Motor neuron (in vitro differentiated cells): ENCODE measurements at regions not wholly inside any gene's neighbourhood (a gene's known extent, or its start where the extent isn't known, plus 50 kb on each side); places are given as distances from the start of the nearest gene placed in this dataset.

ENCODE experiments used
- ATAC-seq, 8 experiments: fragments of 200-7000 bp; cut with Tn5 transposase; replicated peaks in 6 of 8; 2 replicates each; pipeline ENCODE4 v1.8.0; 2021; ENCODE audit warnings: mild to moderate bottlenecking in 8 of 8, moderate library complexity in 8 of 8
- H3K27ac ChIP-seq, 2 donors: fragments of 250-450 bp; sonication (Bioruptor Pico); 2 replicates each; pipeline ENCODE4 v1.9.0; 2021; ENCODE audit warnings: antibody characterized with exemption in 2 of 2, mild to moderate bottlenecking in 2 of 2, moderate library complexity in 1 of 2
- H3K4me1 ChIP-seq, 2 donors: fragments of 250-450 bp; sonication (Bioruptor Pico); replicated peaks in 1 of 2; 2 replicates each; pipeline ENCODE4 v1.6.1; 2021; ENCODE audit warnings: antibody characterized with exemption in 2 of 2, mild to moderate bottlenecking in 2 of 2, moderate library complexity in 1 of 2
- H3K4me3 ChIP-seq, 5 donors: fragments of 250-450 bp; sonication (Bioruptor Pico); 2 replicates each; pipeline ENCODE4 v1.9.0; 2021; ENCODE audit warnings: antibody characterized with exemption in 5 of 5, mild to moderate bottlenecking in 5 of 5, moderate library complexity in 4 of 5
- WGBS, 10 experiments: fragments of 450-650 bp; shearing (Covaris generic); methylation state at CpG; one replicate each; pipeline ENCODE4 v1.0.0; 2022; 5-methylcytosine and 5-hydroxymethylcytosine counted together
- in situ Hi-C, 9 experiments: fragments of 400-800 bp; cut with MboI; loops; one replicate each; pipeline ENCODE4 v1.15.0; 2021; ENCODE audit warnings: low sequenced_read_pairs in 9 of 9, low pct_unique_long_range_greater_than_20kb in 2 of 9; ENCODE audit not compliant: unreplicated experiment in 9 of 9

DNA sequence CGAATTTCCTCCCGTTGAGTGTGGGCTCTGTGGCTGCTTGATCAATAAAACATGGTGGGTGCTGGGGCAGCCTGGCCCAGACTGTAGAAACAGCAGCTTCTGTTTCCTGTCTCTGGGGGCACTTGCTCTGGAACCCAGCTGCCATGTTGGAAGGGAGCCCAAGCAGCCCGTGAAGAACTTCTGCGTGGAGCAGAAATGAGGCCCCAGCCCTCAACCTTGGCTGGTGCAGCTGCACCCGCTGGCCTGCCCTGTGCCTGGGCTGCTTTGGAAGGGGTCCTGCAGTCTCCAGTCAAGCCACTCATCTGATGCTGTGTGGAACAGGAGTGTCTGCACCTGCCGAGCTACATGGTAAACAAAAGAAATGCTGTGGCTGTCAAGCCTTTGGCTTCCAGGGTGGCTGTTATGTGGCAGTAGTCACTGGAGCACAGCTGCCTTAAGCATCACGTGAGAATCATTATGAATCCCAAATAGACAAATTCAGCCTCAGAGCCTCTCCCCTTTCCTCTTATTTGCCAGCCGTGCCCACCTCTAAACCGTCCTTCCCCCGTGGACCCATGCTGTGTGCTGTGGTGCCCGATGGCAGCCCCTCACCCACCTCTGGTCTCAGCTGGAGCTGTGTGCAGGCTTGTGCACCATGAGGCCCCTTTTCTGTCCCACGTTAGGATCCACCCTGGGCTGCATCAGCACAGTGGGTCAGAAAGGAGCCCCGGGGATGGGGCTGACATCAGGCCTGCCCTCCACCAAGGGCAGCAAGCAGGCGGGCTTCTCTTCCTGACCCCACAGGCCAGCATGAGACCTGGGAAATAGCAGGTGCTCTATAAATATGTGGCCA, 134.0 kb upstream of the HDAC4 start:
- H3K4me1 ChIP-seq = peaks cover 33 to 37% of the 10 kb centered on the region in 2 donors
- 0 to 100% (median 98%) methylated on average over 1 to 5 of the region's 14 CpGs; no CpG with 5 or more reads in 4 of the 10 experiments for WGBS, 10 experiments
- in situ Hi-C loops = no loop called here
- ATAC-seq = no peak
- H3K4me3 ChIP-seq = no peak overlapping the region
- H3K27ac ChIP-seq = no peak overlapping the region

DNA sequence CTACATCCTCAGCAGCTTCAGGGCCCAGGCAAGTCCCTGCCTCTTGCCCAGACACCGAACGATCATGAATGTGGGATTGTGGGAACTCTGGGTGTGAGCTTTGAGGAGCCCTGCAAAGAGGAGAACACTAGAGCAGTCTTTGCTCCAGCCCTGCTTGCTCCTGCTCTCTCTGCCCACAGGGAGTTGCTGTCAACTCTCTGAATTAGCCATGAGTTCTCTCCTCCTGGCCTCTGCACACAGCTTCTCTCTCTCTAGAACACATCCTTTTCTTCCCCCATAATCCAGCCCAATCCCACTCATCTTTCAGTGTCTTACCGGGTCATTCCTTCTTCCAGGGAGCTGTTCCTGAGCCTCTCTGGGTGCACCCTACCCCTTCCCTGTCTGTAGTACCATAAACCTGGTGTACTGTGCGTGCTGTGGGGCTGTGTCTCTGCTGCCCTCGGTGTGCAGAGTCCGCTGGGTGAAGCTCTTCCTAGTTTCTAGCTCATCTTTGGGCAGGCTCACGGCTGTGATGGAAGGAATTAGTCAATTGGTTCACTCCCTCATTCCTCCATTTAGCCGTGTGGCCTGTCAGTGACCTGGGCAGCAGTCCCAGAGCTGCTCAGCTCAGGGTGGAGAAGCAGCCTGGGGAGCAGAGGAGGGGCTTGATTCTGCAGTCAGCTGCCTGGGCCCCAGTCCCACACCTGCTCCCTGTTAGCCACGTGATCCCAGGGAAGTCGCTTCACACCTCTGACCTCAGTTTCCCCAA, 132.9 kb upstream of the HDAC4 start:
- Histone ChIP-seq H3K27ac (peak overlapping the region in 1 of 2 donors; percentile 59), H3K4me1 (peaks cover 33 to 37% of the 10 kb centered on the region in 2 donors), H3K4me3 (no peak overlapping the region)
- ATAC-seq = peak in 7 of 8 experiments; percentile 11 to 97 (median 28)
- in situ Hi-C loops = no loop called here
- 0 to 100% (median 50%) methylated on average over 1 to 7 of the region's 10 CpGs; no CpG with 5 or more reads in 2 of the 10 experiments for WGBS, 10 experiments

DNA sequence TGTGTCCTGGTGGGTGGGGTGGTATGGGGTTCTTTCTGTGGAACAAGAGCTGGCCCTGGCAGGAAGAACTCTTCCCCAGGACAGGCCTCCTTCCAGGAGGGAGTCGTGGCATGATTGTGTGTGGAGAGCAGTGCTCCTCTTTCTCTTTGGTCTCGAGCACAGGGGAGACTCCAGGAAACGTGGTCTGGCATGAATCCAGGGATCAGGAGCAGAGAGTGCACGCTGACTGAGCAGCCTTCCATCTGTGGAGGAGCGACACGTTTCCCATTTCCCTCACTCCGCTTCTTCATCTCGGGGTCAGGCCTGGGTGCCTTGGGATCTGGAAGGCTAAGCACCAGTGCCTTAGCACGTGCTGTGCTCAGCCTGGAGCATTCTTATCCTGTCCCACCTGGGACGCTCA, 132.0 kb upstream of the HDAC4 start:
- in situ Hi-C loops = no loop called here
- ATAC-seq = peak in 2 of 8 experiments; percentile 8 to 19
- Histone ChIP-seq H3K27ac (peak overlapping the region; percentile 44 to 50), H3K4me3 (no peak overlapping the region), H3K4me1 (peaks cover 33 to 37% of the 10 kb centered on the region in 2 donors)
- 0 to 100% (median 82%) methylated on average over 1 to 9 of the region's 10 CpGs; no CpG with 5 or more reads in 4 of the 10 experiments for WGBS, 10 experiments

DNA sequence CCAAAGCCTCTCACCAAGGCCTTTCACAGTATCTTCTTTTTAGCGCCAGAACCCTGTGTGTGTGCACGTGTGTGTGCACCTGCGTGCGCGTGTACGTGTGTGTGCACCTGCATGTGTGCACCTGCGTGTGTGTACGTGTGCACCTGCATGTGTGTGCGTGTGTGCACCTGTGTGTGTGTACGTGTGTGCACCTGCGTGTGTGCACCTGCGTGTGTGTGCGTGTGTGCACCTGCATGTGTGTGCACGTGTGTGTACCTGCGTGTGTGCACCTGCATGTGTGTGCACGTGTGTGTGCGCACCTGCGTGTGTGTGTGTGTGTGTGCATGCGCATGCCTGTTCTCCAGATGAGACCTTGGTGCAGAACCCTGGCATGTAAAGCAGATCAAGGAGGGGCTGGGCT, 131.4 kb upstream of the HDAC4 start:
- 69 to 87% (median 80%) methylated on average over 3 to 17 of the region's 19 CpGs; no CpG with 5 or more reads in 6 of the 10 experiments for WGBS, 10 experiments
- in situ Hi-C loops = no loop called here
- peaks cover 33 to 37% of the 10 kb centered on the region in 2 donors for H3K4me1 ChIP-seq
- H3K27ac ChIP-seq = peak overlapping the region; percentile 44 to 50
- no peak overlapping the region for H3K4me3 ChIP-seq
- ATAC-seq = peak in 1 of 8 experiments; percentile 2

DNA sequence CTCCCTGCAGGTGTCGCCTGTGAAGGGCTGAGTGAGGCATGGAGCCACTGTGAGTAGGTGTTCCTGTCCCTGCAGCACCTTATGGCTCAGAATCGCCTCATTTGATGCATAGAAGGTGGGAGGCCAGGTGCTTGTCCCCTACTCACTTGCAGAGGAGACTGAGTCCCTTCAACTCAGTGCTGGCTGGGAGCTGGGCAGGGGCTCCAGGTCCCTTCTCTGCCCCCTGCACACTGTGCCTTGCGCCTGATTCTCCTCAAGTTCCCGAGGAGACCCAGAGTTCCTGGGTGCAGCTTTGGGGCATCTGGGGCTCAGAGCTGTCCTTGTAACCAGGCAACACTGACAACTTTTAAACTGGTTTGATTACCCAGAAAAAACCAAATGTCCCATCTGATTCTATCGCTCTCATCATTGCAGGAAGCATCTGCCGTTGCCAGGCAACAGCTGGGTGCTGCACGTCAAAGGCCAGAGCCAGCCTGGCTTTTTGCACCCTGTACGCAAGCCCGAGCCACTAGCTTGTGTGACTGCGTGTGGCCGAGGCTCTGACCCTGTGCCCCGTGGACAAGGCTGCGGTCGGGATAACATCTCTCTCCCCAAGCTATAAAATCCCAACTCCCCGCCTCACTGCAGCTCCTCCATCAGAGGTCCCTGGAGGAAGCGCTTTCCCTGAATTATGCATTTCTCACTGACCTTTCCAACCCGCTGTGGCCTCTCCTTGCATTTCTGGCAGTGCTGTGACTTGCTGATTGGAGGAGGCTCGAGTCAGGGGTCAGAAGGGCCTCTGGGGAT, 130.8 kb upstream of the HDAC4 start:
- in situ Hi-C loops = no loop called here
- ATAC-seq = peak in 5 of 8 experiments; percentile 84 to 88 (median 85)
- peak overlapping the region; percentile 50 to 57 for H3K27ac ChIP-seq
- H3K4me3 ChIP-seq = no peak overlapping the region
- peaks cover 33 to 38% of the 10 kb centered on the region in 2 donors for H3K4me1 ChIP-seq
- WGBS, 10 experiments = 18 to 80% (median 52%) methylated on average over 1 to 7 of the region's 18 CpGs; no CpG with 5 or more reads in 4 of the 10 experiments

DNA sequence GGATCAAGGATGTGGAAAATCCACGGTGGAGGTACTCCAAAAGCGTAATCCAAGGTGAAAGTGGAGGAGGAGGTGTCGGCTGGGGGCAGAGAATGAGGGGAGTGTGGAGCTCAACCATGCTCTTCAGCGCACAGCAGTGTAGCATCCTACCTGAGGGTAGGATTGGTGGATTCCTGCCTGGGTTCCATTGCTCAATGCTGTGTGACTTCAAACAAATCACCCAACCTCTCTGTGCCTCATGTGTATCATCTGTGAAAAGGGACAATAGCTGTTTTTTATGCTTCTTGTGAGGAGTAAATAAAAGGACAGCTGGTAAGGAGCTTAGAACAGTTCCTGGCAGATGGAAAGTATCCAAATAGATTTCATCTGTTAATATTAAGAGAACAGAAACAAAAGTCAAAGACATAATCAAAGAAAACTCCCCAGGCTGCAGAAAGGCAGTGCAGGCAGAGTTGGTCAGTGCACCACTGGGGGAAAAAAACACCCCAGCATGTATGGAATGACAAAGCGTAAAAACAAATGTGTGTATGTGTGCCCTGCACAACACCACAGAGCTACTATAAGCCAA, 130.0 kb upstream of the HDAC4 start:
- in situ Hi-C loops = no loop called here
- peaks cover 33 to 43% of the 10 kb centered on the region in 2 donors for H3K4me1 ChIP-seq
- peak overlapping the region; percentile 50 to 57 for H3K27ac ChIP-seq

DNA sequence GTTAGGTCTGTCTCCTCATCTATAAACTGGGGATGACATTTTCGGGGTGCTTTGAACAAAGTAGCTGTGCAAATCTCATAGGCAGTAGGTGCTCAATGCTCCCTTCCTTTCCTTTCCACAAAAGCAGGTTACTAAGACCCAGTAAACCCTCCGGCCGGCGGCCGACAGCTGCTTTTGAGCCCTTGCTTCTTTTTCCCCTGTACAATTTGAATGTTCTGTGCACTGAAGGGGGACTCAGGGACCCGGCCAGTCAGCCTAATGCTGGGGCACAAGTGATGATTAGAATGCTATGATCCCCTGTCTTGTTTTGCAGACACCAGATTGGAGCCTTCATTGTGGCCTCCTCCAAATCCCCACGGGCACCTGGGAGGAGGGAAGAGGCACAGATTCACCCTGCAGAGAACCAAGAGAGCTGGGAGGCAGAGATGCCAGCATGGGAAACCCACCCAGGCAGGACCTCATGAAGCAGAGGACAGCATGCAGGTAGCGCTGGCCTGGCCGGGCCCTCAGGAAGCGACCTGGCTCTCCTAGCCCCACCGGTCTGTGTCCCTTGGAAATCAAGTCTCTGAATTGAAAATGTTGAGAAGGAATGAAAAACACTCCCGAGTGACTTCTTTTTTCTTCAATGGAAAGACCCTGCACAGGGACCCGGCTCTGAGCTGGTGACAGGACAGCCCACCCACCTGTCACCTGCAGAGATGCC, 128.6 kb upstream of the HDAC4 start:
- H3K4me1 ChIP-seq = peaks cover 33 to 42% of the 10 kb centered on the region in 2 donors
- ATAC-seq = no peak
- H3K27ac ChIP-seq = no peak overlapping the region
- 0 to 100% (median 73%) methylated on average over 1 to 6 of the region's 13 CpGs; no CpG with 5 or more reads in 3 of the 10 experiments for WGBS, 10 experiments
- no peak overlapping the region for H3K4me3 ChIP-seq
- in situ Hi-C loops = no loop called here

More for the DNA sequence above, 130.0 kb upstream of the HDAC4 start:
- H3K4me3 ChIP-seq = no peak overlapping the region
- ATAC-seq = no peak
- WGBS, 10 experiments = 38 to 100% (median 80%) methylated on average over 1 to 4 of the region's 5 CpGs; no CpG with 5 or more reads in 1 of the 10 experiments

DNA sequence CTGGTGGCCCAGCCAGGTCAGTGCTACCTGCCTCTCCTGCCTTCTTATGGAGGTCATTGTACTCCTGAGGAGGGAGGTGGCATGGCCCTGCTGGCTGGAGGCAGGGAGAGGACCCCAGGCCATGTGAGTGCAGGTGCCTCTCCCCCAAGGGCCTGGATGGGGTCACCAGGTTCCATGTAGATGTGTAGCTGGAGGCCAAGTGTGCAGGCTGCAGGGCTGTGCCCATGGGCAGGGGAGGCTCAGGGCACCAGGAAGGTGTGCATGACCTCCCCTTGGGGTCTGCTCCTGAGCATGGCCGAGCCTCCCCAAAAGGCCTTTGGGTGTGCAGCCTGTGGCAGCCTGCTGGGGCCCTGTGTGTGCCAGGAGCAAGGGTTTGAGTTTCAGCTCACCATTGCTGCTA, 128.1 kb upstream of the HDAC4 start:
- no peak overlapping the region for H3K4me3 ChIP-seq
- peaks cover 33 to 37% of the 10 kb centered on the region in 2 donors for H3K4me1 ChIP-seq
- 100% methylated on average over 1 of the region's 1 CpG; no CpG with 5 or more reads in 8 of the 10 experiments for WGBS, 10 experiments
- no peak overlapping the region for H3K27ac ChIP-seq
- in situ Hi-C loops = no loop called here
- no peak for ATAC-seq

DNA sequence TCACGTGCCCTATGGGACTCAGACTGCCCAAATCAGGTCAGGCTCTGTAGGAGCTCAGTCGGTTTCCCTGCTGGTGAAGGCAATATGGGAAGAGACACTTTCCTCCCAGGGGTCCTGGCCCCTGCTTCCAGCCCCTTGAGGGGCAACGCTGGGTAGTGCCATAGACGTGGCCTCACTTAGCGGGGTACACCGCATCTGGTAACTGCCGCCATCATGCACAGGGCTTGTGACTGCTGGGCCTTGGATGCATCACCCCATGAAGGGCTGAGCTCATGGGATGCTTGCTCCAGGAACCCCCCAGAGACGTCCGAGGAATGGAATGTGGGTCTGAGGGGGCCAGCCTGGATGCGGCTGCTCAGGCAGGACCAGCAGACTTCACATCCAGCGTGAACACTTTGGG, 127.3 kb upstream of the HDAC4 start:
- Histone ChIP-seq H3K27ac (no peak overlapping the region), H3K4me3 (no peak overlapping the region), H3K4me1 (peaks cover 32 to 33% of the 10 kb centered on the region in 2 donors)
- in situ Hi-C loops = no loop called here
- ATAC-seq = no peak
- 50 to 93% (median 80%) methylated on average over 1 to 3 of the region's 11 CpGs; no CpG with 5 or more reads in 4 of the 10 experiments for WGBS, 10 experiments

DNA sequence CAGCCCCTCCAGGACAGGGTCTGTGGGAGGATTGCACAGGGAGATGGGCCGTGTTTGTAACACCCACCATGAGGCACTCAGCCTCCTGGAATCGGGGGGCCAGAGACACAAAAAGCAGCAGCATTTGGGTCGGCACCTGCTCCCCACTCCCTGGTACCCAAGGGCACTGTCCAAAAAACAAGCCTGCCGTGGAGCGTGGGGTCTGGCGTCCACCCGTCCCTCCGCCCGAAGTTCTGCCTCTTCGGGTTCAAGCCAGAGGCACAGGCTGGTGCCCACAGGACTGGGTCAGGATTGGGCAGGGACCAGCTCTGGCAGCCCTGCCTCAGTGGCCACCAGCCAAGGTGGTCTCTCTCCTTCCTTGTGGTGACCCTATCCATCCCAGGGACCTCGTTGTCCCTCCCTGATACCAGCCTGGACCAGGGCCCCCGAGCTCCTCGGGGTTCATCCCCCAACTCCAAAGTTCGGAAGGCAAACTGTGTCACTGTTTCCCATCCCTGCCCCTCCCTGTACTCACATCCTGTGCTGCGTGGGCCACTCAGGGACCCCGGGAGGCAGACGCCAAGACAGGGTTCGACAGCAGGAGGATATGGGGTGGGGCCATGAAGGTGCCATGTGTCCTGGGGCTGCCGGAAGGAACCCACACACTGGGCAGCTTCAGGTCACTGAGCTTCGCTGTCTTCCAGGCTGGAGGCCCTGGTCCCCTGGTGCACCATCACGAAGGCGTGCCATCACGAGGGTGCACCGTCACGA, 126.0 kb upstream of the HDAC4 start:
- in situ Hi-C loops = no loop called here
- Histone ChIP-seq H3K4me1 (peaks cover 19 to 22% of the 10 kb centered on the region in 2 donors), H3K4me3 (no peak overlapping the region), H3K27ac (peak overlapping the region in 1 of 2 donors; percentile 35)
- no peak for ATAC-seq
- WGBS, 10 experiments = 50 to 85% (median 73%) methylated on average over 1 to 5 of the region's 25 CpGs; no CpG with 5 or more reads in 6 of the 10 experiments

DNA sequence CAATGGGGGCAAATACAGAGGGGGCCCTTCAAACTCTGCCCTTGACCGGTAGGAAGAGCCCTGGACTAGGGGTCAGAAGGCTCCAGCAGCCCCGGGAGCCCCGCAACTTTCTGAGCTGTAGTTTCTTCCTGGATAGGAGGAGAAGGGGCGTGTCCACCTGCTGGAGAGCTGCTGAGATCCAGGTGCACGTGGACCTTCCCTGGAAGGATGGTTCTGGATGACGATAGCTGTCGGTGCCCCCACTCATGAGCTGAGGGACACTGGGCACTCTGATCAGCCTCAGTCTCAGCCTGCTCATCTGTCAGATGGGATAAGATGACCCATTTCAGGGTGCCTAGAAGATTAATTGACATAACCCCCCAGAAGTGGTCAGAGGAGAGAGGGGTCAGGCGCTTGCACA, 125.2 kb upstream of the HDAC4 start:
- H3K4me1 ChIP-seq = peaks cover 11 to 15% of the 10 kb centered on the region in 2 donors
- 41 to 93% (median 66%) methylated on average over 3 to 4 of the region's 8 CpGs; no CpG with 5 or more reads in 5 of the 10 experiments for WGBS, 10 experiments
- ATAC-seq = no peak
- in situ Hi-C loops = no loop called here
- H3K27ac ChIP-seq = no peak overlapping the region
- no peak overlapping the region for H3K4me3 ChIP-seq
